HCT116 (cell line): ENCODE measurements at regions not wholly inside any gene's neighbourhood (a gene's known extent, or its start where the extent isn't known, plus 50 kb on each side); places are given as distances from the start of the nearest gene placed in this dataset.

Experiments used
- ATAC-seq: fragments of 200-7000 bp; cut with Tn5 transposase; 2 replicates; pipeline ENCODE4 v1.9.1; 2020; ENCODE audit warnings: mild to moderate bottlenecking, moderate library complexity
- BruUV-seq: library from RNA; stranded (reverse); fragments of 400-500 nt; replicated peaks from 2 replicates; lab custom pipeline; 2021; lab: Mats Ljungman, UMichigan
- CTCF ChIA-PET: fragments of 300-600 bp; sonication (Branson Sonifier 250); formaldehyde crosslinking; loops from one replicate; lab custom pipeline; 2021; ENCODE audit warnings: antibody characterized with exemption; lab: Charles Lee
- POLR2A ChIA-PET: fragments of 300-600, 350-600 bp; sonication (Branson Sonifier 250); formaldehyde crosslinking; loops from one replicate; lab custom pipeline; 2021; ENCODE audit warnings: antibody characterized with exemption; lab: Charles Lee
- RAD21 ChIA-PET, 2 experiments: fragments of 300-600 bp; sonication (Branson Sonifier 250); formaldehyde crosslinking; loops; one replicate each; lab custom pipeline; 2023; ENCODE audit warnings: low total read pairs in 2 of 2; ENCODE audit not compliant: uncharacterized antibody in 2 of 2, unreplicated experiment in 2 of 2, low non-redundant PET in 1 of 2; lab: Charles Lee
- DNase-seq: peaks from one replicate; pipeline ENCODE4 v3.0.0-alpha.2; 2010; ENCODE audit warnings: low read depth, low spot score
- H2AFZ ChIP-seq: fragments of 200-600 bp; shearing (Covaris generic), sonication (generic); 2 replicates; pipeline ENCODE4 v1.6.1; 2017; ENCODE audit warnings: low read depth, mixed run types, mixed read lengths, antibody characterized with exemption, low read length; ENCODE audit not compliant: poor library complexity, severe bottlenecking
- H3K27ac ChIP-seq: 2 replicates; pipeline ENCODE4 v1.5.1; 2012; ENCODE audit warnings: low read depth, low read length
- H3K27me3 ChIP-seq: fragments of 200-600 bp; sonication (generic); 2 replicates; pipeline ENCODE4 v1.6.1; 2016; ENCODE audit warnings: mixed run types, low read length, mixed read lengths; ENCODE audit not compliant: insufficient read depth
- H3K36me3 ChIP-seq, 2 experiments: fragments of 200-500 bp in 1 of 2; fragments of 200-600 bp in 1 of 2; sonication (Bioruptor generic) in 1 of 2; sonication (generic) in 1 of 2; 2 replicates each; pipeline versions ENCODE4 v1.5.1 to v1.6.1; 2014 to 2016; ENCODE audit warnings: low read length in 2 of 2, inconsistent platforms in 1 of 2, mixed read lengths in 1 of 2, mixed run types in 1 of 2; ENCODE audit not compliant: insufficient read depth in 2 of 2, control insufficient read depth in 1 of 2
- H3K4me1 ChIP-seq, 2 experiments: fragments of 200-600 bp in 1 of 2; sonication (generic) in 1 of 2; 2 replicates each; pipeline versions ENCODE4 v1.5.1 to v1.6.1; 2012 to 2017; ENCODE audit warnings: low read length in 2 of 2, inconsistent platforms in 1 of 2, mild to moderate bottlenecking in 1 of 2, mixed read lengths in 1 of 2, mixed run types in 1 of 2, moderate library complexity in 1 of 2; ENCODE audit not compliant: insufficient read depth in 2 of 2, control insufficient read depth in 1 of 2
- H3K4me2 ChIP-seq: fragments of 200-600 bp; sonication (generic); 2 replicates; pipeline ENCODE4 v1.6.1; 2017; ENCODE audit warnings: mixed run types, low read length, mixed read lengths
- H3K4me3 ChIP-seq, 2 experiments: fragments of 200-600 bp in 1 of 2; sonication (generic) in 1 of 2; replicated peaks in 1 of 2; 2 replicates each; pipeline ENCODE4 v1.5.1; 2011 to 2016; ENCODE audit warnings: low read length in 2 of 2, control low read depth in 1 of 2, low read depth in 1 of 2, mild to moderate bottlenecking in 1 of 2, mixed read lengths in 1 of 2, mixed run types in 1 of 2
- H3K79me2 ChIP-seq: fragments of 200-600 bp; sonication (generic); 2 replicates; pipeline ENCODE4 v1.6.1; 2017; ENCODE audit warnings: mild to moderate bottlenecking, mixed run types, low read length, moderate library complexity, mixed read lengths; ENCODE audit not compliant: insufficient read depth
- H3K9ac ChIP-seq: fragments of 200-600 bp; sonication (generic); 2 replicates; pipeline ENCODE4 v1.6.1; 2016; ENCODE audit warnings: low read length, mixed read lengths
- H3K9me2 ChIP-seq: fragments of 200-600 bp; sonication (generic), shearing (Covaris generic); 2 replicates; pipeline ENCODE4 v1.6.1; 2017; ENCODE audit warnings: mixed run types, mild to moderate bottlenecking, moderate library complexity; ENCODE audit not compliant: insufficient read depth
- H3K9me3 ChIP-seq, 2 experiments: fragments of 200-500 bp in 1 of 2; fragments of 200-600 bp in 1 of 2; sonication (Bioruptor generic) in 1 of 2; sonication (generic) in 1 of 2; 2 replicates each; pipeline ENCODE4 v1.6.1; 2014 to 2017; ENCODE audit warnings: low read length in 2 of 2, mixed read lengths in 2 of 2, inconsistent platforms in 1 of 2, low read depth in 1 of 2, mild to moderate bottlenecking in 1 of 2, mixed run types in 1 of 2, moderate library complexity in 1 of 2; ENCODE audit not compliant: control insufficient read depth in 1 of 2, insufficient read depth in 1 of 2
- H4K20me1 ChIP-seq: fragments of 200-600 bp; sonication (generic), shearing (Covaris generic); 2 replicates; pipeline ENCODE4 v1.6.1; 2017; ENCODE audit warnings: mixed run types, mild to moderate bottlenecking, moderate library complexity; ENCODE audit not compliant: insufficient read depth
- EZH2 ChIP-seq: fragments of 200-600 bp; sonication (generic); IDR thresholded peaks from 2 replicates; pipeline ENCODE4 v1.6.1; 2017; ENCODE audit warnings: antibody characterized with exemption, mixed run types
- POLR2A ChIP-seq: IDR thresholded peaks from 2 replicates; pipeline ENCODE4 v1.7.0; 2011; ENCODE audit warnings: borderline replicate concordance; ENCODE audit not compliant: insufficient read depth, insufficient read length; ENCODE audit errors: extremely low read depth
- RAD21 ChIP-seq: IDR thresholded peaks from 2 replicates; pipeline ENCODE4 v1.6.1; 2012; ENCODE audit warnings: low read depth, mild to moderate bottlenecking
- intact Hi-C: fragments of 100-400 bp; cut with micrococcal nuclease; formaldehyde crosslinking; loops from 2 replicates; pipeline ENCODE4 v1.10.0; 2022

DNA sequence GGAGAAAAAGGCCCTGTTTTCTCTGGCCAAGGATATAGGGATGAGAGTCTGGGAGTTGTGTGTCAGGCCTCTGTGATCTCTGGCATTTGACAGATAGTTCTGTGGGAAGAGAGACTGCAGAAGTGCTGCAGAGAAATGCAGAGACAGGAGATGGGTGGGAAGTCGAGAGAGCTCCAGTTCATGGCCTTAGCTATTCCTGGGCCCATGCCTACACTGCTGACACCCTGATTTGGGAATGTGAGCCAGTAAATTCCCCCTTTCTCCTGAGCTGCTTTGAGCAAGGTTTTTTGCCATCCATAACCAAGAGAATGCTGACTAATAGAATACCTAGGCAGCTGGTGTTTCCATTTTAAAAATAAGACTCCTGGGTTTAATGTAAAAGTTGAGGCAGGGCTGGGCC lies 59.3 kb downstream of the EBLN2 start:
- no peaks in the 10 kb centered on the region for H3K79me2 ChIP-seq
- H3K4me2 ChIP-seq, result no peak overlapping the region
- TF ChIP-seq EZH2, result no peak
- ChIA-PET POLR2A (no interaction called here), CTCF (no interaction called here), RAD21 (no interaction called here)
- no peaks in the 10 kb centered on the region for H3K9me2 ChIP-seq
- intact Hi-C loops, result no loop called here
- DNase-seq (no peak), ATAC-seq (no peak)
- no peaks in the 10 kb centered on the region; the same call in 1 of the 2 replicates for H3K27me3 ChIP-seq
- no TSS peak for BruUV-seq
- H3K4me3 ChIP-seq, result no peak overlapping the region
- H2AFZ ChIP-seq, result no peak overlapping the region
- no peak overlapping the region for H3K27ac ChIP-seq
- no peak overlapping the region for H3K9ac ChIP-seq
- no peaks in the 10 kb centered on the region for H3K36me3 ChIP-seq
- no peaks in the 10 kb centered on the region for H3K9me3 ChIP-seq
- H3K4me1 ChIP-seq, result no peaks in the 10 kb centered on the region
- H4K20me1 ChIP-seq, result no peaks in the 10 kb centered on the region

GRCh38 chr3:73121669-73122331 lies 60.3 kb downstream of the EBLN2 start:
- Histone ChIP-seq H3K27ac (no peak overlapping the region), H3K4me1 (no peaks in the 10 kb centered on the region), H3K4me3 (no peak overlapping the region), H3K9me2 (no peaks in the 10 kb centered on the region), H4K20me1 (no peaks in the 10 kb centered on the region), H3K4me2 (no peak overlapping the region), H3K27me3 (peaks cover under 1% of the 10 kb centered on the region; the same call in 1 of the 2 replicates), H2AFZ (no peak overlapping the region), H3K36me3 (no peaks in the 10 kb centered on the region), H3K9ac (no peak overlapping the region), H3K9me3 (no peaks in the 10 kb centered on the region), H3K79me2 (no peaks in the 10 kb centered on the region)
- TF ChIP-seq POLR2A (no peak), RAD21 (no peak)
- POLR2A ChIA-PET, result no interaction called here
- CTCF ChIA-PET, result no interaction called here
- ATAC-seq (no peak), DNase-seq (no peak)
- RAD21 ChIA-PET, result no interaction called here
- intact Hi-C loops, result no loop called here
- no TSS peak for BruUV-seq
